ENCODE measurements at regions not wholly inside any gene's neighbourhood (a gene's known extent, or its start where the extent isn't known, plus 50 kb on each side); places are given as distances from the start of the nearest gene placed in this dataset.

DNA sequence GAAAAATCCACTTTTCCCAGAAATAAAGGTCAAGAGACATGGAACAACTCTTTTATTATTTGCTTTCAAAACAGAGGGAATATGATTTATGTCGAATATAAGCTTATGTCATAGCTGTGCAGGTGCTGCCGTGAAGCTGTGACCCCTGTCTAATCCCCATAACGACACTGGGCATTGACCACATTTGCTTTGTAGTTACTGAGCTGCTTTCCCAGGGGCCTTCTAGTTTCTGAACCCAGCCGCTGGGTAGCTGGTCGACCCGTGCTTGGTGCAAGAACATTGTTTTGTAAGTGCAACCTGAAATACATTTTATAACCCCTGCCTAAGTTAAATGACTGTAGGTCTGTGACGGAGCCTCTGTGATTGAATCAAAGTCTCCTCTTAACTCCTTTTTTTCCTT lies 144.9 kb upstream of the HDAC9 start:
- TF ChIP-seq, protein P1, sequence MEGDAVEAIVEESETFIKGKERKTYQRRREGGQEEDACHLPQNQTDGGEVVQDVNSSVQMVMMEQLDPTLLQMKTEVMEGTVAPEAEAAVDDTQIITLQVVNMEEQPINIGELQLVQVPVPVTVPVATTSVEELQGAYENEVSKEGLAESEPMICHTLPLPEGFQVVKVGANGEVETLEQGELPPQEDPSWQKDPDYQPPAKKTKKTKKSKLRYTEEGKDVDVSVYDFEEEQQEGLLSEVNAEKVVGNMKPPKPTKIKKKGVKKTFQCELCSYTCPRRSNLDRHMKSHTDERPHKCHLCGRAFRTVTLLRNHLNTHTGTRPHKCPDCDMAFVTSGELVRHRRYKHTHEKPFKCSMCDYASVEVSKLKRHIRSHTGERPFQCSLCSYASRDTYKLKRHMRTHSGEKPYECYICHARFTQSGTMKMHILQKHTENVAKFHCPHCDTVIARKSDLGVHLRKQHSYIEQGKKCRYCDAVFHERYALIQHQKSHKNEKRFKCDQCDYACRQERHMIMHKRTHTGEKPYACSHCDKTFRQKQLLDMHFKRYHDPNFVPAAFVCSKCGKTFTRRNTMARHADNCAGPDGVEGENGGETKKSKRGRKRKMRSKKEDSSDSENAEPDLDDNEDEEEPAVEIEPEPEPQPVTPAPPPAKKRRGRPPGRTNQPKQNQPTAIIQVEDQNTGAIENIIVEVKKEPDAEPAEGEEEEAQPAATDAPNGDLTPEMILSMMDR (conservative IDR thresholded peaks at IDR 0.05; ENCODE audit: low read length) = no peak
- TF ChIP-seq EZH2phosphoT487 (IDR thresholded peaks at IDR 0.05; ENCODE audit: borderline replicate concordance) = no peak
